ENCODE measurements at regions not wholly inside any gene's neighbourhood (a gene's known extent, or its start where the extent isn't known, plus 50 kb on each side); places are given as distances from the start of the nearest gene placed in this dataset.
"Not testable (repeated sequence)": the region's sequence is repeated elsewhere in the genome, so short reads cannot be mapped to it uniquely, and the experiment has no call there.

- Histone ChIP-seq H3K4me1 (ENCODE audit: control insufficient read depth in 2 of 2, insufficient read depth in 2 of 2, low read length in 2 of 2) (no peaks in the 10 kb centered on the region), H3K4me3 (ENCODE audit: low read length in 2 of 2) (no peak overlapping the region), H3K36me3 (ENCODE audit: control insufficient read depth in 2 of 2, insufficient read depth in 2 of 2, low read length in 1 of 2) (no peaks in the 10 kb centered on the region), H3K27ac (ENCODE audit: low read depth in 1 of 2, low read length in 1 of 2) (no peak overlapping the region), H3K27me3 (ENCODE audit: control insufficient read depth in 2 of 2, insufficient read depth in 1 of 2, low read length in 1 of 2) (no peaks in the 10 kb centered on the region), H3K9me3 (ENCODE audit: control insufficient read depth in 2 of 2, insufficient read depth in 1 of 2, low read length in 1 of 2) (no peaks in the 10 kb centered on the region)
- WGBS: 24% methylated on average over 8 of the region's 8 CpGs
- no peak for DNase-seq (ENCODE audit: low read depth in 6 of 9, low spot score in 9 of 9)
Measured at GRCh38 chr5:174482607-174483024, 241.8 kb upstream of the MSX2 start.

- no peak overlapping the region for H3K4me3 ChIP-seq (ENCODE audit: low read length in 2 of 2)
- no peaks in the 10 kb centered on the region for H3K4me1 ChIP-seq (ENCODE audit: control insufficient read depth in 2 of 2, insufficient read depth in 2 of 2, low read length in 2 of 2)
- no peaks in the 10 kb centered on the region for H3K36me3 ChIP-seq (ENCODE audit: control insufficient read depth in 2 of 2, insufficient read depth in 2 of 2, low read length in 1 of 2)
- H3K9me3 ChIP-seq (ENCODE audit: control insufficient read depth in 2 of 2, insufficient read depth in 1 of 2, low read length in 1 of 2): no peaks in the 10 kb centered on the region
- no peak overlapping the region for H3K27ac ChIP-seq (ENCODE audit: low read depth in 1 of 2, low read length in 1 of 2)
- WGBS: 98% methylated on average over 4 of the region's 4 CpGs
- H3K27me3 ChIP-seq (ENCODE audit: control insufficient read depth in 2 of 2, insufficient read depth in 1 of 2, low read length in 1 of 2): no peaks in the 10 kb centered on the region
- DNase-seq (ENCODE audit: low read depth in 6 of 9, low spot score in 9 of 9): no peak
Measured at GRCh38 chr5:174483411-174483810, 241.0 kb upstream of the MSX2 start.

GRCh38 chr5:174489215-174489614, 235.2 kb upstream of the MSX2 start:
- Histone ChIP-seq H3K4me1 (ENCODE audit: control insufficient read depth in 2 of 2, insufficient read depth in 2 of 2, low read length in 2 of 2) (no peaks in the 10 kb centered on the region), H3K36me3 (ENCODE audit: control insufficient read depth in 2 of 2, insufficient read depth in 2 of 2, low read length in 1 of 2) (no peaks in the 10 kb centered on the region), H3K27ac (ENCODE audit: low read depth in 1 of 2, low read length in 1 of 2) (no peak overlapping the region), H3K9me3 (ENCODE audit: control insufficient read depth in 2 of 2, insufficient read depth in 1 of 2, low read length in 1 of 2) (no peaks in the 10 kb centered on the region), H3K27me3 (ENCODE audit: control insufficient read depth in 2 of 2, insufficient read depth in 1 of 2, low read length in 1 of 2) (no peaks in the 10 kb centered on the region), H3K4me3 (ENCODE audit: low read length in 2 of 2) (no peak overlapping the region)
- DNase-seq (ENCODE audit: low read depth in 6 of 9, low spot score in 9 of 9): no peak
- 94% methylated on average over 3 of the region's 3 CpGs for WGBS

GRCh38 chr5:174489920-174490597, 234.3 kb upstream of the MSX2 start:
- Histone ChIP-seq H3K9me3 (ENCODE audit: control insufficient read depth in 2 of 2, insufficient read depth in 1 of 2, low read length in 1 of 2) (no peaks in the 10 kb centered on the region), H3K27ac (ENCODE audit: low read depth in 1 of 2, low read length in 1 of 2) (no peak overlapping the region), H3K4me1 (ENCODE audit: control insufficient read depth in 2 of 2, insufficient read depth in 2 of 2, low read length in 2 of 2) (no peaks in the 10 kb centered on the region), H3K27me3 (ENCODE audit: control insufficient read depth in 2 of 2, insufficient read depth in 1 of 2, low read length in 1 of 2) (no peaks in the 10 kb centered on the region), H3K4me3 (ENCODE audit: low read length in 2 of 2) (no peak overlapping the region), H3K36me3 (ENCODE audit: control insufficient read depth in 2 of 2, insufficient read depth in 2 of 2, low read length in 1 of 2) (no peaks in the 10 kb centered on the region)
- 94% methylated on average over 9 of the region's 9 CpGs for WGBS
- DNase-seq (ENCODE audit: low read depth in 6 of 9, low spot score in 9 of 9): no peak

GRCh38 chr5:174490728-174491127, 233.7 kb upstream of the MSX2 start:
- 55% methylated on average over 4 of the region's 4 CpGs for WGBS
- Histone ChIP-seq H3K27me3 (ENCODE audit: control insufficient read depth in 2 of 2, insufficient read depth in 1 of 2, low read length in 1 of 2) (no peaks in the 10 kb centered on the region), H3K9me3 (ENCODE audit: control insufficient read depth in 2 of 2, insufficient read depth in 1 of 2, low read length in 1 of 2) (no peaks in the 10 kb centered on the region), H3K4me1 (ENCODE audit: control insufficient read depth in 2 of 2, insufficient read depth in 2 of 2, low read length in 2 of 2) (no peaks in the 10 kb centered on the region), H3K4me3 (ENCODE audit: low read length in 2 of 2) (no peak overlapping the region), H3K27ac (ENCODE audit: low read depth in 1 of 2, low read length in 1 of 2) (no peak overlapping the region), H3K36me3 (ENCODE audit: control insufficient read depth in 2 of 2, insufficient read depth in 2 of 2, low read length in 1 of 2) (no peaks in the 10 kb centered on the region)
- no peak for DNase-seq (ENCODE audit: low read depth in 6 of 9, low spot score in 9 of 9)

- WGBS: 66% methylated on average over 5 of the region's 5 CpGs
- Histone ChIP-seq H3K4me3 (ENCODE audit: low read length in 2 of 2) (no peak overlapping the region), H3K36me3 (ENCODE audit: control insufficient read depth in 2 of 2, insufficient read depth in 2 of 2, low read length in 1 of 2) (no peaks in the 10 kb centered on the region), H3K4me1 (ENCODE audit: control insufficient read depth in 2 of 2, insufficient read depth in 2 of 2, low read length in 2 of 2) (no peaks in the 10 kb centered on the region), H3K27ac (ENCODE audit: low read depth in 1 of 2, low read length in 1 of 2) (no peak overlapping the region), H3K27me3 (ENCODE audit: control insufficient read depth in 2 of 2, insufficient read depth in 1 of 2, low read length in 1 of 2) (no peaks in the 10 kb centered on the region), H3K9me3 (ENCODE audit: control insufficient read depth in 2 of 2, insufficient read depth in 1 of 2, low read length in 1 of 2) (no peaks in the 10 kb centered on the region)
- DNase-seq (ENCODE audit: low read depth in 6 of 9, low spot score in 9 of 9): no peak
Measured at GRCh38 chr5:174491265-174491664, 233.1 kb upstream of the MSX2 start.

- Histone ChIP-seq H3K36me3 (ENCODE audit: control insufficient read depth in 2 of 2, insufficient read depth in 2 of 2, low read length in 1 of 2) (no peaks in the 10 kb centered on the region), H3K27ac (ENCODE audit: low read depth in 1 of 2, low read length in 1 of 2) (no peak overlapping the region), H3K27me3 (ENCODE audit: control insufficient read depth in 2 of 2, insufficient read depth in 1 of 2, low read length in 1 of 2) (no peaks in the 10 kb centered on the region), H3K4me3 (ENCODE audit: low read length in 2 of 2) (no peak overlapping the region), H3K4me1 (ENCODE audit: control insufficient read depth in 2 of 2, insufficient read depth in 2 of 2, low read length in 2 of 2) (no peaks in the 10 kb centered on the region), H3K9me3 (ENCODE audit: control insufficient read depth in 2 of 2, insufficient read depth in 1 of 2, low read length in 1 of 2) (no peaks in the 10 kb centered on the region)
- 89% methylated on average over 4 of the region's 4 CpGs for WGBS
- DNase-seq (ENCODE audit: low read depth in 6 of 9, low spot score in 9 of 9): no peak
Measured at GRCh38 chr5:174491761-174492350, 232.5 kb upstream of the MSX2 start.

GRCh38 chr5:174493530-174493929, 230.9 kb upstream of the MSX2 start:
- no peak overlapping the region for H3K4me3 ChIP-seq (ENCODE audit: low read length in 2 of 2)
- no peak overlapping the region for H3K27ac ChIP-seq (ENCODE audit: low read depth in 1 of 2, low read length in 1 of 2)
- H3K9me3 ChIP-seq (ENCODE audit: control insufficient read depth in 2 of 2, insufficient read depth in 1 of 2, low read length in 1 of 2): peaks cover 0 to under 1% of the 10 kb centered on the region in 2 donors
- WGBS: 97% methylated on average over 7 of the region's 7 CpGs
- no peaks in the 10 kb centered on the region for H3K27me3 ChIP-seq (ENCODE audit: control insufficient read depth in 2 of 2, insufficient read depth in 1 of 2, low read length in 1 of 2)
- H3K4me1 ChIP-seq (ENCODE audit: control insufficient read depth in 2 of 2, insufficient read depth in 2 of 2, low read length in 2 of 2): no peaks in the 10 kb centered on the region
- DNase-seq (ENCODE audit: low read depth in 6 of 9, low spot score in 9 of 9): no peak
- H3K36me3 ChIP-seq (ENCODE audit: control insufficient read depth in 2 of 2, insufficient read depth in 2 of 2, low read length in 1 of 2): no peaks in the 10 kb centered on the region

GRCh38 chr5:174497939-174498338, 226.4 kb upstream of the MSX2 start:
- 87% methylated on average over 3 of the region's 3 CpGs for WGBS
- not testable (repeated sequence) for H3K27ac ChIP-seq (ENCODE audit: low read depth in 1 of 2, low read length in 1 of 2); H3K9me3 ChIP-seq (ENCODE audit: control insufficient read depth in 2 of 2, insufficient read depth in 1 of 2, low read length in 1 of 2); H3K36me3 ChIP-seq (ENCODE audit: control insufficient read depth in 2 of 2, insufficient read depth in 2 of 2, low read length in 1 of 2); H3K27me3 ChIP-seq (ENCODE audit: control insufficient read depth in 2 of 2, insufficient read depth in 1 of 2, low read length in 1 of 2); DNase-seq (ENCODE audit: low read depth in 6 of 9, low spot score in 9 of 9); H3K4me3 ChIP-seq (ENCODE audit: low read length in 2 of 2); H3K4me1 ChIP-seq (ENCODE audit: control insufficient read depth in 2 of 2, insufficient read depth in 2 of 2, low read length in 2 of 2)

Data from thymus (tissue), 11 donors.